GM19035 (cell line): ENCODE measurements at regions not wholly inside any gene's neighbourhood (a gene's known extent, or its start where the extent isn't known, plus 50 kb on each side); places are given as distances from the start of the nearest gene placed in this dataset.
A peak's percentile ranks its signal among the peaks of the same experiment; 100 is the strongest.

Experiments used
- ATAC-seq: cut with Tn5 transposase; IDR thresholded peaks from one replicate; pipeline ENCODE4 v1.9.1; 2021; ENCODE audit not compliant: unreplicated experiment

DNA sequence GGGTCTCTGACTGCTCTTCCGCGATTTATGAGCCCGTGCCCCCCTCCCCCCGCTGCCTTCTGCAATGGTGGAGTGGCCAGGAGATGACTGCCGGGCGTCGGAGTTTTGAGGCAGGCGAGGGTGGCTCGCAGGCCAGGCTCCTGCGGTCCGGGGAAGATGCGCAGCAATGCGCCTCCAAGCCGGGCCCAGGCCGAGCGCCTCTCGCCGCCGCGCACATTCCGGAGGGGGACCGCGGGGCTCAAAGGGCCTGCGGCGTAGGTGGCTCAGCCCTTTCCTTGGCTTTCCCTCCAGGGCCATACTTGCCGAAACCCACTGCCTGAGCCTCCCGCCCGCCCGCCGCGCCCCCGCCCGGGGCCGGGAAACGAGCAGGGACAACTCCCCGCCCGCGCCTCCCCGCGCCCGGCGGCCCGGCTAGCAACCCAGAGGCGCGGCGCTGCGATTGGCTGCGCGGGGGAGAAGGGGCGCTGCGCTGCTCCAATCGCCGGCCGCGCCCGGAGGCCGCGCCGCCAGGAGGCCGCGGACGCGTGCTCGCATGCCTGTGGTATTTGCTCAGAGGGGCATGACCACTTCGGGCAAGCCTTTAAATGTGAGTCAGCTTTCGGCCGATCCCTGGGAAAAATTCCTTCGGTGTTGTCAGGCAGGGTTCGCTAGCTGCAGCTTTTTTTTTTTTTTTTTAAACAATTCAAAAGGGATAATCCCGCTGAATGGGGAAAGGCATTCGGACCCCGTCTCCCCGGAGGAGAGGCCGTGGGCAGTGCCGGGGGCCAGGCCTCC lies 157.9 kb upstream of the PARP11 start:
- ATAC-seq, result peak; percentile 76

DNA sequence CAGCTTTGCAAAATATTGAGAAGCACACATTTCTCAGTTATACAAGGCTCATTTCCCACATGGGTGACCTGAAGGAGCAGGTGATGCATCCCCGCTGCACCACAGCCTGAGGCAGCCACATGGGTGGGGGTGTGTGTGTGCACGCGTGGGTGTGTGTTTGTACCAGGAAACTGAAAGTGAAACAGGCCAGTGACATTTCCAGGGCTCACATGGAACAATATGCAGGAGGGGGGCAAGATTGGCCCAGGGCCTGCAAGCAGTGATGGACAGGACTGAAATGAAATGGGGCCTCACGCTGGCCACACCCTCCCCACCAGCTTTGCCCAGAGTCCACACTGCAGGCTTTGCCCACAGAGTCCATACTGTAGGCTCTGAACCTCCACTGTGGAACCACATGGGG lies 154.2 kb upstream of the PARP11 start:
- no peak for ATAC-seq

DNA sequence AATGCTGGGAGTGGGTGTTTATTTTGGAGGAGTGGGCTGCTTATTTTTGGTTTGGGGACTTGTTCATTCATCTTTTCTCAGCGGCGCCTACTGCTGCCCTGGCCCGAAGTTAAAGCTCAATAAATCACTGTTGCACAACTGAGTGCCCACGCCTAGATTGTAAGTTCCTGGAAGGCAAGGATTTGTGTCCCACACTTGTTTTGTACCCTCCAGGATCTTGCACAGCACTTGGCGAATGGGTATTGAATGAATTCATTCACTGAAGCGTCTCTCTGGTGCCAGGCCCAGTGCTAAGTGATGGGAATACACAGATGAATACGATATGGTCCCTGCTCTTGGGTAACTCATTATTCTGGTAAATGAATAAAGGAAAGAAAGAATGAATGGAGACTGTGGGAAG lies 153.3 kb upstream of the PARP11 start:
- no peak for ATAC-seq

DNA sequence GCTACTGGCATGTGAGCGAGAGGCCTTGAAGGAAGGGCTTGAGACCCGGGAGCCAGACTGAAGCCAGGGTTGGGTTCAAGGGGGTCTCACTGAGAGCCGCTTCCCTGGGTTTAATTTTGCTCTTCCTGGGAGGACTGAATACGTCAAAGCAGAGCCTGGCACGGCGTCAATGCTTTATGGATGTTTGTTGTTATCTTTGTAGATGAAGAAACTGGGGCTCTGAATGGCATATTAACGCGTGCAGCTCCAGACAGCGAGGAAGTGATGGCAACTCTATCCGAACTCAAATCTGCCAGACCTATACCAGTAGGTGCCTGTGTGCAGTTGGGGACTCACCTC lies 152.8 kb upstream of the PARP11 start:
- no peak for ATAC-seq

DNA sequence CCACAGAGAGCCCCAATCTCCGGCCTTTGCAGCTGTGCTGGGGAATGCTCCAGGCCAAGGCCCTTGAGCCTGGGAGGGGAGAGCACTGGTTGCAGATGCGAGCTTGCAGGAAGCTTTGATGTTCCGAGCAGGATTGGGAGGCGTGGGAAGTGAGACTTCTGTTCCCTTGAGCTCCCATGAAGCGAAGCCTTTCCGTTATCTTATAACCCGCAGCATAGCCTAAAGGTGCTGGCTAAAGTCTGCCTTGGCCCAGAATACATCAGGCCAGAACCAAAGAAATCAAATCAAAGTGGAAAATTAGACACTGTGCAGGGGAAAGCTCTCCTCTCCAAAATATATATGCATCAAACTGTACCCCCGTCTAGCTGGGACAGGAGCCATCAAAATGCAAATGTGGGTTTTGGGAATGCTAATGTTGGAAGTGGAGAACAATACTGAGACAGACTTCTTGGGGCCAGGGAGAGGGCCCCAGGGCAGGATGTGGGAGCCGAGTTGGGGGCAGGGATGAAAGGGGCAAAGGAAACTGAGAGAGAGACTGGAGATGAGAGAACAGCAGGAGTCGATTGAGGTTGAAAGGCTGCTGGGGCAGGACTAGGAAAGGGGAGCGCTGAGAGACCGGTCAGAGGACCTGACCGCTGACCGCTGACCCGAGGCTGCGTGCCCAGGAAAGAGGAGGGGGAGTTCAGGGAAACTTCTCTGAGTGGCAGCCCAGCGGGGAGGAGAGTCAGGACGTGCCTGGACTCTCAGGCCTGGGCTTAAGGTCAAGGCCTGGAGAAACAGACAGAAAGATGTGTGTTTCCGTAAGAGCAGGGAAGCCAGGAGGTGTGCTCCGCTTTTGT lies 152.2 kb upstream of the PARP11 start:
- no peak for ATAC-seq

DNA sequence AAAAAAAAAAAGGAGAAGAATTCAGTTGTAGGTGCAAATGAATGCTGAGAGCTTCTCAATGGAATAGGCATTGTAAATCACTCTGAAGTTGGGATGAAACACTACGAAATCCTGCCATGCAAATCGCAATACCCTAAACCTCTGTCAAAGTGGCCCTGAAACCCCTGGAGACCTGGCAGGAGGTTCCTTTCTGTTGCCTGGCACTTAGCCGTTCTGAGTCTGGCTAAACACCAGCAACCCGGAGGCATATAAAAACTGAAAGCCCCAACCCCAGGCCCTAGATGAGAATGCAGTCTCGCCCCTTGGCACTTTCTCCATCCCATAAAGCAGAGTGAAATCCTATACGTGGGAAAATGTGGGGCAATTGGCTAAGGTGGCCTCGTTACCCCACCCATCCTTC lies 151.5 kb upstream of the PARP11 start:
- no peak for ATAC-seq

DNA sequence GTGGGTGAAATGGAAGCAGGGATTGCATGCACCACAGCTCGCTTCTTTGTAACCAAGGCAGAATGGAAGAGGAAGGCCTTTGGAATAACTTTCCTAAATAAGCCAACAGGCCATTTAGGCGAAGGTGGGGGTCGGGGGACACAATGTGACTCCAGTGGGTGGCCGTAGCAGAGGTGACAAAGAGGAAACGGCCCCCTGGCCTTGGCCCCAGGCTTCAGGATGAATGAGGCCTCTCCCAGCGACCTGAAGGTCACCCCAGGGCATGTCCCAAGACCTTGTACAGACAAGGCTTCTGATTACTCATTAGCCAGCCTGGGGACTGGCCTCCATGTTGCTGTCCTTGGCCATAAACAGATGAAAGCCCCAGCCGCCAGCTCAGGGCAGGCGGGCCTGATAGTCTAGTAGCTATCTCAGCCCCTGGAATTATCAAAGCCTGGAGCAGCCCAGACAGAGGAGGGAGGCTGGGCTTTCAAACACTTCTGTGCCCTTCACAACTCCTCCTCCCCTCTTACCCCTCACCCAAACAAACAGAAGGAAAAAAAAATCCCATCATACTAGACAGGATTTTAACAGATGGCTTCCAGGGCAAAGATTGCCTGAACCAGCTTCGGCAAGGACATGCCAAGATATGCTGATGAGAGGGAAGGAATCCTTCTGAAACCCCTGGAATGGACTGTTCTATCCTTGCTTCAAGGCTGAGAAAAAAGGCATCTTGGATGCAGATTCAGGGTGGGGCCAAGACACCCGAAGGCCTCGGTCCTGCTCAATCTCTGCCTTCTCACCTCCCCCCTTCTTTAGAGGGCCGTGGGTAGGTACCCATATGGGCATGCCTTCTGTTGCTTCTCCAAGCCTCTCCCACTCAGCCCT lies 142.3 kb upstream of the PARP11 start:
- ATAC-seq, result no peak

DNA sequence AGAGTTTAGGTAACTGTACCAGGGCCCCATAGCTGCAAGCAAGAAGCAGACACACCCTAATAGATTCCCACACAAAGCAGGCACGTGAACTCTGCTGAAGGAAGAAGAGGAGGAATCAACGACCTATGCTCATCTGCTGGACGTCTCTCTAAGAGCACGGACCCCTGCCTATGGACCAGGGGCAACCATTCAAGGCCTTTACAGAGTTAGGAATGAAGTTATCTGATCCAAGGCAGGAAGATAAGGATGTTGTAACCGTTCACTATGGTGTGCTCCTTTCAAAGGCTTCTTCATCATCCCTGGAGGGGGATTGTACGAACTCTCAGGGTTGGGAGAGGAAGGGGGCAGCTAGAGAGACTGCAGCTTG lies 141.6 kb upstream of the PARP11 start:
- no peak for ATAC-seq

DNA sequence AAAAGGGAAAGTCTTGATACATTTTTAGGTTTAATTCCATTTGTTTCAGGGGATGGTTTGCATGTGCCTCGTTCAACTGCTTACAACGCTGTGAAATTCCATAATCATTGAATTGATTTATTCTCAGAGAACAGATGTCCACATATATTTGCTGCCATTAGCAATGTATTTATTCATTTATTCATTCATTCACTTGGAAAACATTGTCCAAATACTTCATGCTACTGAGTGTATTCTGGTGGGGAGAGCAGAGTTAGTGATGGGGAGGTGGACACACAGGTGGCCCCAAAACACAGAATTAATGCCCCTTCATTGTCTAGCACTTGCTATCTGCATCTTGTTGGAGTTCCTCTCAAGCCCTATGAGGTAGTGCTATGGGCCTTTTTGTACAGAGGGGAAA lies 141.2 kb upstream of the PARP11 start:
- ATAC-seq, result no peak

DNA sequence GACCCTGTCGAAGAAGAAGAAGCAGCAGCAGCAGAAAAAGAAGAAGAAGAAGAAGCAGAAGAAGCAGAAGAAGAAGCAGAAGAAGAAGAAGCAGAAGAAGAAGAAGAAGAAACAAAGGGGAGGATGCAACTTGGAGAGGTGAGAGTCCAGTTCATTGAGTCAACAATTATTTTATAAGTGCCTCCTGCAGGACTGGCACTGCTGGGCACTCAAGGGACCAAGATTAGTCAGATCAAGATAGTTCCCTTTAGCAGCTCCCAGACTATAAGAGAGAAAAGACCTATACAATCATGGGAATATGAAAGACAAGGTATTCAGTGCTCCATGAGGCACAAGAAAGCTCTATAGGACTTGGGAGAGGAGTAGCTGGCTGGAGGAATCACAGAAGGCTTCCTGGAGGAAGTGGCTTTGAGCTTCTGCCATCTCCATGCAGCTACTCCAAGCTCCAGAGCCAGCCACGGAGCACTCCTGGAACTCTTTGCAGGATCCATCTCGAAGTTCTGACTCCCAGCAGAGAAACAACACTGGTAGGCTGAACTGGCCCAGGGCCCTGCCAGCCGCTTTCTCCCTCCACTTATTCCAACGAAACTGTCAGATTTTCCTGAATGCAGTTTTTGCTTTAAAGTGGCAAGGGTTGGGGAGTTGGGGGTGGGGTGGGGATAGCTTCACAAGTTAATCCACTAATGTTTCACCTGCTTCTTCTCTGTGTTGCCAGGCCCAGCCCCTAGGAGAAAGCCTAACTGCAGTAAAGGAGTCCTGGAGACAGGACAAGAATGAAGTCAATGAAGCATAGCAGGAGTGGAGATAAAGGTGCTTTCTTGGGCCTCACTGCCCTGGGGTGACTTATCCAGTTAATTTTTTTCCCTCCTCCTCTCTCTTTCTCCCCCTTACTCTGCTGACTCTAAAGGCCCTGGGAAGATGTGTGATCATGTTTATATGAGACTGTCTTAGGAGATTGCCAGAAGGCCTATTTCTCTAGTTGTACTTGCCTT lies 140.1 kb upstream of the PARP11 start:
- no peak for ATAC-seq

DNA sequence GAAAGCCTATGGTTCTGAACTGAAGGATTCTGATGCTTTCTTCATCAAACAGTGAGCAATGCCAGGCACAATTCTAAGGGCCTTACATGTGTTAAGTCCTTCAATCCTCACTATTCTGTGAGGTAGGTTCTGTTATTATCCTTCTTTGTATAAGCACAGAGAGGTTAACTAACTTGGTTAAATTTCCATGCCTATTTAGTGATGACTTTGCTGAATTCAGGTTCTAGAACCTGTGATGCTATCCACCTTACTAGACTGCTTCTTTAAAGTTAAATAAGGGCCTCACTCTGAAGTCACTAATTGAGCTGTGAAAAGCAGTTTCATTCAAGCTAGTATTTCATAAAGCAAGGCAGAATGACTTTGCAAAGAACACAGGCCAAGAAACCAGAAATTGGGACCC lies 138.9 kb upstream of the PARP11 start:
- no peak for ATAC-seq

DNA sequence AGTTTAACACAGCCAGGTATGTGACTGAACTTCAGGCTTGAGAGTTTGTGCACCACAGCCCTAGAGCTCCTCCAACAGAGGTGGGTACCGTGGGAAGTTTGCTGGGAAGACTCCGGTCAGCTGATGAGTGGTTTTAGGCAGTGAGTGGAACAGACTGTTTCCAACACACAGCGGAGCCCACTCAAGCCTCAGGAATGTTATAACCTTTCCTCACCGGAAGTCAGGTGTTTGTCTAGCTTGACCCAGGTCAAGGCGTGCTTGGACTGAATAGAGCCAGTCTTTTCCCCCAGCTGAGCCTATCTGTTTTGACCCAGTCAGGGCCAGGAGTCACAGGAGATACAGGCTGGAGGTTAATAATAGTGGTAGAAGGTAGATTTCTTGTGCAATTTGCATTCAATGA lies 138.4 kb upstream of the PARP11 start:
- ATAC-seq, result no peak

DNA sequence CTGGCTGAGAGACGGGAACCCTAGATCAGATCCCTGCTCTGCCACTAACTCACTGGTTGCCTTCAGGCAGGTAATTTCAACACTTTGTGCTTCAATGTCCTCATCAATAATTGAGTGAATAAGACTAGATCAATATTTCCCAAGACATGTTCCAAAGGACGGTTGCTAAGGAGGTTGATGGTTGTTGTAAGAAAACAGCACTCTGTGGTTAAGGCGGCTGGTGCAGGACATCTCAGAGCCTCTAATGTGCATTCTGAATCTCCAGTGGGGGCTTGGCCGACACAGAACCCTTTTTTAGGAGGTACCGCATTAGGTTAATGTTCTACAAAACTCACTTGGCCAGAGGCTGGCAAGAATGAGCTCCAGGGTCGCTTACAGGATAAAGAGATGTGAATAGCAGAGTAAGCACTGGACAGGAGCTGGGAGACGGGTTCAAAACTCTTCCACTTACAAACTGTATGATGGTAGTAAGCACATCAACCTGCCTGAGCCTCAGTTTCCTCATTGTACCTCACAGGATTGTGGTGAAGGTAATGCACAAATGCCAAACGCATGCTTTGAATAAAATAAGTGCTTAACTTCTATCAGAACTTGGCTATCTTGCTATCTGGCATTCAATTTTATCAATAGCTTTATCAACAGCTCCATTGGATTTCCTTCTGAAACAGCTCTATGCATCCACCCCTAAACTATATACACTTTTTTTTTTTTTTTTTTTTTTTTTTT lies 136.9 kb upstream of the PARP11 start:
- no peak for ATAC-seq

DNA sequence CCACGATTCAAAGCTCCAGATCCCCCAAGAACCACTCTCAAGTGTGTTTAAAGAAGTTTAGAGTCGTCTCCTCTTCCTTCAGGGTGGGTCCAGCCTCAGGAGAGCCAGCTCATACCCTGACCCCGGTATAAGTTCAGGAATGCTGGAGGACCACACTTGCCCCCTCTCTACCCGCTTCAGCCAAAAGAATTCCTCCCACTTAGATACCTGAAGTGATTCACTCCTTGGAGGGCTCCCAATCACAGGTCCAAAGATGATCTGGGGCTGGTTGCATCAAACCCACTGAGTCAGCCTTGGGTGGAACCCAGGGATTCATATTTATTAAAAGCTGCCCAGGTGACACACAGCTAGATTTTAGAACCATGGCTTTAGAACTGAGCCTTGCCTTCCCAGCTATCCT lies 133.5 kb upstream of the PARP11 start:
- ATAC-seq, result no peak

DNA sequence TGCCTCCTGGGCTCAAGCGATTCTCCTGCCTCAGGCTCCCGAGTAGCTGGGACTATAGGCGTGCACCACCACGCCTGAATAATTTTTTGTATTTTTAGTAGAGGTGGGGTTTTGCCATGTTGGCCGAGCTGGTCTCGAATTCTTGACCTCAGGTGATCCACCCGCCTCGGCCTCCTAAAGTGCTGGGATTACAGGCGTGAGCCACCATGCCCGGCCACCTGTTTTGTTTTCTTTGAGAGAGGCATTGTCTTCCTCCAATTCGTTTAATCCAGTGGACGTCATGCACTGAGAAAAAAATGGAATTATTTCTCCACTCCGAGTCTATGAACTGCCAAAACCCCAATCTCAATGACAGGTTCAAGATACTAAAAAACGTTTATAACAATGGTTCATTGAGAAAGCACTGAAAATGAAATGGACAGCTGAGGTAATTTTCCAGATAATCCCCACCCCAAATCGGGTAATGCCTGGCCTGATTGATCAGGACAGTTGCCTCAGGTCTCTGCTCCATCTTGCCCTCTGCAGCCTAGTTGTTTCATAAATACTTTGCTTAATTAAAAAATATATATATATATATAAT lies 132.7 kb upstream of the PARP11 start:
- ATAC-seq, result no peak

DNA sequence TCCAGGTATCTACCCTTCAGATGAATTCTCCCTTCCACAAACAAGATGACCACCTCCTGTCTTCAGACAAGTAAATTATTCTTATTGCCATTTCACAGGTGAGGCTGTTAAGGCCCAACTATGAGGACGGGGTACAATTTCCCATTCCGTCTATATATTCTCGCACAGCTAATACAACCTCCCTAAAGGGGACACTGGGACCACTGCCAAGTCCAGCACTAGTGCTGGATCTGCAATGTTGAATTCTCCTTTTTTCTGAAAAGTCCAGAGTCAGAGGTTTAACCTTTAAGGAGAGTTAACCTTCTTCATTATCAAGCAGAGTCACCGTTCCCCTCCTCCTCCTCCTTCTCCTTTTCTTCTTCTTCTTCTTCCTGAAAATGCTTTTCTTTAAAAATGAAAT lies 130.4 kb upstream of the PARP11 start:
- ATAC-seq, result no peak

DNA sequence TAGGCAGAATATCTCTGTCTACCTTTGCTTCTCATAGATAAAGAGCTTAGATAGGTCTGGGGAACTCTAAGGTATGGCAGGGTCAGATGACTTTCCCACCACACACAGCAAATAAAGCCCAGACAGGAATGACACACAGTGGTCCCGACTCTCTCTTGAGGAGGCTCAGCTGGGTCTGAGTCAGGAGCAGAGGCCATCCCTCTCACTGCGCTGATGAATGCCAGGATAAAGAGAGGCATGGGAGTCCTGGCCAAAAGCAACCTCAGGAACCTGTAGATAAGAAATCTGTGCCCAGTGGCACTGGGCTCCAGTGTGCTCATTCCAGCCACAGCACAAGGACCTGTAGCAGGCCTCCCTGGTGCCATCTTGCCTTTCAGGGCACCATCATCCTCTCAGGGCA lies 129.4 kb upstream of the PARP11 start:
- no peak for ATAC-seq

DNA sequence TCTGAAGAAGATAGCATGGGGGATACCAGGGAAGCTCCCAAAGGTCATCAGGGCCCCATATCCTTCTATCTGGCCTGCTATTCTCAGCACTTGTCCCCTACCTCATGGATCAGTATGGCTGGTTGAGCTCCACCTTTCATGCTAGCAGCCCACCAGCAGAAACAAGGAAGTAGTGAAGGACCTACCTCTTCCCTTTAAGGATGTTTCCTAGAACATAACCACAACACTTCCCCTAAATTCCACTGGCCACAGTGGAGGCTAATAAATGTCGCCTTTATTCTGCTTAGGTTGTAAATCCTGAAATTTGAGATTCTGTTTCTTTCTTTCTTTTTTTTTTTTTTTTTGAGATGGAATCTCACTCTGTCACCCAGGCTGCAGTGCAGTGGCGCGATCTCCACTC lies 128.6 kb upstream of the PARP11 start:
- ATAC-seq, result no peak

DNA sequence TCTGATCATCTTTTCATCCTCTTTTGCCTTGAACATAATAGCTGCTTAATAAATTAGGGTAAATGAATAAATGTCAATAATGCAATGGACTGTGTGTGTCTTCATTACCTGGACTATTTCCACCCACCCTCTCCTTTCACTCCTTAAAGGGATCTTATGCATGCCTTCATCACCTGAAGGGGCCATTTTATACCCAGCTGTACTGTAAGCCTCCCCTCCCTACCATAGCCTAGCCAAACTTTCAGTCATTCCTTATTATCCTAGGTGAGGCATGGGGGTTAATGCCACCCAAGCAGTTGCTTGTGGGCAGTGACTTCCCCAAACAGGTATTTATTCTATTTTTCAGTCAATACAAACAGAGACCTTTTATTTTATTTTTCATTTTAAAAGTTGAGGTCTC lies 127.8 kb upstream of the PARP11 start:
- ATAC-seq, result no peak

DNA sequence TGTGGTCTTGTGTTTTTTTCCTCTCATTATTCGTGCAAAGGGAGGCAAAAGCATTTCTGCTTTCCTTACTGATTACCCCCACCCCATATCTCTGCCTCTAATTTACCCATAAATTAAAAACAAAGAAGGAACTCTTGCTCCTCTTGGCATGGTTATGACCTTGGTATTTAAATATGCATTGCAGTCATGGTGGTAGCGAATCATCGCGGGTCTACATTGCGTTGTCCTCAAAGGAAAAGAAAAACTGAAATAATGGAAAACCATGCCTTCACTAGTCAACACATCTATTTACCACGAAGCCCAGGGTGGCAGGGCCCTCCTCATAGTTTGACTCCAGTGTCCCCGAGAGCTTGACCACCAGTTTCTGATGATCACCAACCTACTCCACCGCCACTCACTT lies 126.7 kb upstream of the PARP11 start:
- no peak for ATAC-seq
